K562 (cell line): ENCODE measurements at regions not wholly inside any gene's neighbourhood (a gene's known extent, or its start where the extent isn't known, plus 50 kb on each side); places are given as distances from the start of the nearest gene placed in this dataset.

Experiments
- BRCA1 ChIP-seq, 2 experiments: fragments of 450-650 bp in 1 of 2; sonication (generic) in 1 of 2; formaldehyde crosslinking in 1 of 2; IDR thresholded peaks; 2 replicates each; pipeline versions ENCODE4 v1.5.0 to v1.6.1; 2017 to 2020; ENCODE audit warnings: mild to moderate bottlenecking in 1 of 2, missing genetic modification reagents in 1 of 2
- BRD9 ChIP-seq: fragments of 450-650 bp; IDR thresholded peaks from 2 replicates; pipeline ENCODE4 v1.6.1; 2018; ENCODE audit warnings: low read depth; ENCODE audit not compliant: partially characterized antibody
- CCAR2 ChIP-seq: fragments of 200-400 bp; formaldehyde crosslinking; IDR thresholded peaks from 2 replicates; pipeline ENCODE4 v1.6.1; 2017; ENCODE audit warnings: mild to moderate bottlenecking, low read depth, low read length
- ETS2 ChIP-seq: IDR thresholded peaks from 2 replicates; pipeline ENCODE4 v1.6.1; 2016; ENCODE audit warnings: borderline replicate concordance, missing genetic modification characterization, mild to moderate bottlenecking, moderate library complexity, missing compliant biosample characterization; ENCODE audit not compliant: poor library complexity, severe bottlenecking
- HNRNPLL ChIP-seq: fragments of 200-400 bp; formaldehyde crosslinking; IDR thresholded peaks from 2 replicates; pipeline ENCODE4 v1.6.1; 2017; ENCODE audit warnings: low read length, low read depth, mild to moderate bottlenecking; ENCODE audit not compliant: poor library complexity, severe bottlenecking
- NR2C1 ChIP-seq, 2 experiments: fragments of 450-650 bp; IDR thresholded peaks; 2 replicates each; pipeline ENCODE4 v1.6.1; 2017; ENCODE audit warnings: mild to moderate bottlenecking in 2 of 2, antibody characterized with exemption in 1 of 2, inconsistent platforms in 1 of 2, missing compliant biosample characterization in 1 of 2, missing genetic modification characterization in 1 of 2
- POLR2AphosphoS5 ChIP-seq: IDR thresholded peaks from 2 replicates; pipeline ENCODE4 v1.6.1; 2011; ENCODE audit warnings: mild to moderate bottlenecking, low read depth, low read length, moderate library complexity; ENCODE audit not compliant: control insufficient read depth, insufficient read depth
- RBM25 ChIP-seq: fragments of 200-400 bp; formaldehyde crosslinking; IDR thresholded peaks from 2 replicates; pipeline ENCODE4 v1.6.1; 2018; ENCODE audit warnings: low read length, low read depth, moderate library complexity; ENCODE audit not compliant: severe bottlenecking
- SIN3B ChIP-seq: fragments of 450-650 bp; IDR thresholded peaks from 2 replicates; pipeline ENCODE4 v1.6.1; 2017; ENCODE audit warnings: low read depth, mild to moderate bottlenecking, moderate library complexity
- SMARCA4 ChIP-seq: fragments of 450-650 bp; IDR thresholded peaks from 2 replicates; pipeline ENCODE4 v1.6.1; 2016
- TBL1XR1 ChIP-seq, 2 experiments: IDR thresholded peaks; 2 replicates each; pipeline ENCODE4 v1.6.1; 2012; ENCODE audit warnings: improper control_type of control experiment in 2 of 2, low read length in 2 of 2, mild to moderate bottlenecking in 1 of 2
- ZKSCAN8 ChIP-seq: fragments of 200-800 bp; sonication (Bioruptor generic); IDR thresholded peaks from 2 replicates; pipeline ENCODE4 v1.6.1; 2016; ENCODE audit warnings: missing genetic modification characterization, missing compliant biosample characterization
- ZNF184 ChIP-seq: sonication (generic); formaldehyde crosslinking; IDR thresholded peaks from 2 replicates; pipeline ENCODE4 v1.5.0; 2020; ENCODE audit warnings: missing genetic modification reagents
- ZNF57 ChIP-seq: fragments of 450-650 bp; formaldehyde crosslinking; IDR thresholded peaks from 2 replicates; pipeline ENCODE4 v1.4.0; 2020; ENCODE audit warnings: mild to moderate bottlenecking, moderate library complexity
- ZNF586 ChIP-seq: fragments of 450-650 bp; formaldehyde crosslinking; conservative IDR thresholded peaks from 2 replicates; pipeline ENCODE4 v1.4.0; 2020; ENCODE audit warnings: mild to moderate bottlenecking, moderate library complexity
- TF ChIP-seq, protein P1 (sequence below): sonication (generic); formaldehyde crosslinking; IDR thresholded peaks from 2 replicates; pipeline ENCODE4 v1.8.0; 2022; ENCODE audit warnings: missing genetic modification reagents, mild to moderate bottlenecking, moderate library complexity, borderline replicate concordance
- TF ChIP-seq, protein P2 (sequence below): sonication (generic); IDR thresholded peaks from 2 replicates; pipeline ENCODE4 v1.6.1; 2016
- TF ChIP-seq, protein P3 (sequence below): sonication (generic); formaldehyde crosslinking; IDR thresholded peaks from 2 replicates; pipeline ENCODE4 v1.8.0; 2023; ENCODE audit warnings: mild to moderate bottlenecking, missing genetic modification reagents
- TF ChIP-seq, protein P4 (sequence below): fragments of 450-650 bp; IDR thresholded peaks from 2 replicates; pipeline ENCODE4 v1.6.1; 2016; ENCODE audit warnings: low read depth, mild to moderate bottlenecking, moderate library complexity
- TF ChIP-seq, protein P5 (sequence below): sonication (generic); formaldehyde crosslinking; IDR thresholded peaks from 2 replicates; pipeline ENCODE4 v1.8.1; 2023; ENCODE audit warnings: mild to moderate bottlenecking, missing genetic modification reagents

DNA sequence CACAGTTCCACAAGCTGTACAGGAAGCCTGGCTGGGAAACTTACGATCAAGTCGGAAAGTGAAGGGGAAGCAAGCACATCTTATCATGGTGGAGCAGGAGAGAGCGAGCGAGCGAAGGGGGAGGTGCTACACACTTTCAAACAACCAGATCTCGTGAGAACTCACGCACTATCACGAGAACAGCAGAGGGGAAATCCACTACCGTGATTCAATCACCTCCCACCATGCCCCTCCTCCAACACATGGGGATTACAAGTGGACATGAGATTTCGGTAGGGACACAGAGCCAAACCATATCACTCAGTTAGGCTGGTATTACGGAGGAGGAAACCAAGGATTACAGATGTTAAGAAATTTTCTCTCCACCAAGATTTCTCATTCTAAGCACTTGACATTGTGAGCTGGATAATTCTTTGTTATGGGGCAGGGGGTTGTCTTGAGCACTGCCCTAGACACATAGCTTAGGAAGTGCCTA, 262.0 kb upstream of the G2E3 start (continued):
- TF ChIP-seq ETS2 (tag) (no peak), CCAR2 (no peak), SIN3B (no peak), SMARCA4 (0 out of 2 replicates have a peak, but pooled peaks have one; percentile 15), HNRNPLL (no peak), ZKSCAN8 (CRISPR knock-in tag) (no peak), ZNF586 (no peak), BRD9 (peak; percentile 91), NR2C1 (IDR thresholded peaks at IDR 0.05) (no peak), NR2C1 (tag; IDR thresholded peaks at IDR 0.05) (no peak), ZNF184 (no peak), TBL1XR1 (IDR thresholded peaks at IDR 0.05; ENCODE audit: low read length in 2 of 2) (no peak), POLR2AphosphoS5 (peak; percentile 45), BRCA1 (IDR thresholded peaks at IDR 0.05) (no peak), BRCA1 (CRISPR knock-in tag; IDR thresholded peaks at IDR 0.05) (no peak), ZNF57 (CRISPR knock-in tag) (no peak), RBM25 (peak; percentile 90)
- TF ChIP-seq, protein P1, sequence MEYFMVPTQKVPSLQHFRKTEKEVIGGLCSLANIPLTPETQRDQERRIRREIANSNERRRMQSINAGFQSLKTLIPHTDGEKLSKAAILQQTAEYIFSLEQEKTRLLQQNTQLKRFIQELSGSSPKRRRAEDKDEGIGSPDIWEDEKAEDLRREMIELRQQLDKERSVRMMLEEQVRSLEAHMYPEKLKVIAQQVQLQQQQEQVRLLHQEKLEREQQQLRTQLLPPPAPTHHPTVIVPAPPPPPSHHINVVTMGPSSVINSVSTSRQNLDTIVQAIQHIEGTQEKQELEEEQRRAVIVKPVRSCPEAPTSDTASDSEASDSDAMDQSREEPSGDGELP (CRISPR knock-in tag), result no peak
- TF ChIP-seq, protein P2, sequence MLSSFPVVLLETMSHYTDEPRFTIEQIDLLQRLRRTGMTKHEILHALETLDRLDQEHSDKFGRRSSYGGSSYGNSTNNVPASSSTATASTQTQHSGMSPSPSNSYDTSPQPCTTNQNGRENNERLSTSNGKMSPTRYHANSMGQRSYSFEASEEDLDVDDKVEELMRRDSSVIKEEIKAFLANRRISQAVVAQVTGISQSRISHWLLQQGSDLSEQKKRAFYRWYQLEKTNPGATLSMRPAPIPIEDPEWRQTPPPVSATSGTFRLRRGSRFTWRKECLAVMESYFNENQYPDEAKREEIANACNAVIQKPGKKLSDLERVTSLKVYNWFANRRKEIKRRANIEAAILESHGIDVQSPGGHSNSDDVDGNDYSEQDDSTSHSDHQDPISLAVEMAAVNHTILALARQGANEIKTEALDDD, result peak; percentile 44; the same call in 1 of the 2 replicates
- TF ChIP-seq, protein P3, sequence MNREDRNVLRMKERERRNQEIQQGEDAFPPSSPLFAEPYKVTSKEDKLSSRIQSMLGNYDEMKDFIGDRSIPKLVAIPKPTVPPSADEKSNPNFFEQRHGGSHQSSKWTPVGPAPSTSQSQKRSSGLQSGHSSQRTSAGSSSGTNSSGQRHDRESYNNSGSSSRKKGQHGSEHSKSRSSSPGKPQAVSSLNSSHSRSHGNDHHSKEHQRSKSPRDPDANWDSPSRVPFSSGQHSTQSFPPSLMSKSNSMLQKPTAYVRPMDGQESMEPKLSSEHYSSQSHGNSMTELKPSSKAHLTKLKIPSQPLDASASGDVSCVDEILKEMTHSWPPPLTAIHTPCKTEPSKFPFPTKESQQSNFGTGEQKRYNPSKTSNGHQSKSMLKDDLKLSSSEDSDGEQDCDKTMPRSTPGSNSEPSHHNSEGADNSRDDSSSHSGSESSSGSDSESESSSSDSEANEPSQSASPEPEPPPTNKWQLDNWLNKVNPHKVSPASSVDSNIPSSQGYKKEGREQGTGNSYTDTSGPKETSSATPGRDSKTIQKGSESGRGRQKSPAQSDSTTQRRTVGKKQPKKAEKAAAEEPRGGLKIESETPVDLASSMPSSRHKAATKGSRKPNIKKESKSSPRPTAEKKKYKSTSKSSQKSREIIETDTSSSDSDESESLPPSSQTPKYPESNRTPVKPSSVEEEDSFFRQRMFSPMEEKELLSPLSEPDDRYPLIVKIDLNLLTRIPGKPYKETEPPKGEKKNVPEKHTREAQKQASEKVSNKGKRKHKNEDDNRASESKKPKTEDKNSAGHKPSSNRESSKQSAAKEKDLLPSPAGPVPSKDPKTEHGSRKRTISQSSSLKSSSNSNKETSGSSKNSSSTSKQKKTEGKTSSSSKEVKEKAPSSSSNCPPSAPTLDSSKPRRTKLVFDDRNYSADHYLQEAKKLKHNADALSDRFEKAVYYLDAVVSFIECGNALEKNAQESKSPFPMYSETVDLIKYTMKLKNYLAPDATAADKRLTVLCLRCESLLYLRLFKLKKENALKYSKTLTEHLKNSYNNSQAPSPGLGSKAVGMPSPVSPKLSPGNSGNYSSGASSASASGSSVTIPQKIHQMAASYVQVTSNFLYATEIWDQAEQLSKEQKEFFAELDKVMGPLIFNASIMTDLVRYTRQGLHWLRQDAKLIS (CRISPR knock-in tag), result no peak
- TF ChIP-seq, protein P4, sequence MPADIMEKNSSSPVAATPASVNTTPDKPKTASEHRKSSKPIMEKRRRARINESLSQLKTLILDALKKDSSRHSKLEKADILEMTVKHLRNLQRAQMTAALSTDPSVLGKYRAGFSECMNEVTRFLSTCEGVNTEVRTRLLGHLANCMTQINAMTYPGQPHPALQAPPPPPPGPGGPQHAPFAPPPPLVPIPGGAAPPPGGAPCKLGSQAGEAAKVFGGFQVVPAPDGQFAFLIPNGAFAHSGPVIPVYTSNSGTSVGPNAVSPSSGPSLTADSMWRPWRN, result no peak
- TF ChIP-seq, protein P5, sequence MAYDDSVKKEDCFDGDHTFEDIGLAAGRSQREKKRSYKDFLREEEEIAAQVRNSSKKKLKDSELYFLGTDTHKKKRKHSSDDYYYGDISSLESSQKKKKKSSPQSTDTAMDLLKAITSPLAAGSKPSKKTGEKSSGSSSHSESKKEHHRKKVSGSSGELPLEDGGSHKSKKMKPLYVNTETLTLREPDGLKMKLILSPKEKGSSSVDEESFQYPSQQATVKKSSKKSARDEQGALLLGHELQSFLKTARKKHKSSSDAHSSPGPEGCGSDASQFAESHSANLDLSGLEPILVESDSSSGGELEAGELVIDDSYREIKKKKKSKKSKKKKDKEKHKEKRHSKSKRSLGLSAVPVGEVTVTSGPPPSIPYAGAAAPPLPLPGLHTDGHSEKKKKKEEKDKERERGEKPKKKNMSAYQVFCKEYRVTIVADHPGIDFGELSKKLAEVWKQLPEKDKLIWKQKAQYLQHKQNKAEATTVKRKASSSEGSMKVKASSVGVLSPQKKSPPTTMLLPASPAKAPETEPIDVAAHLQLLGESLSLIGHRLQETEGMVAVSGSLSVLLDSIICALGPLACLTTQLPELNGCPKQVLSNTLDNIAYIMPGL (CRISPR knock-in tag), result no peak
